Endodermal cell (in vitro differentiated cells): ENCODE measurements at regions not wholly inside any gene's neighbourhood (a gene's known extent, or its start where the extent isn't known, plus 50 kb on each side); places are given as distances from the start of the nearest gene placed in this dataset.
A peak's percentile ranks its signal among the peaks of the same experiment; 100 is the strongest.

Experiments used
- DNase-seq: peaks from one replicate; pipeline ENCODE4 v3.0.0-alpha.2; 2017
- H3K27ac ChIP-seq: 2 replicates; pipeline ENCODE4 v1.5.1; 2013; ENCODE audit warnings: mild to moderate bottlenecking, low read depth, low read length, moderate library complexity
- H3K27me3 ChIP-seq: 2 replicates; pipeline ENCODE4 v1.6.1; 2013; ENCODE audit warnings: mild to moderate bottlenecking, low read length, moderate library complexity; ENCODE audit not compliant: insufficient read depth, control insufficient read depth, poor library complexity, severe bottlenecking
- H3K36me3 ChIP-seq: 2 replicates; pipeline ENCODE4 v1.7.0; 2013; ENCODE audit warnings: mild to moderate bottlenecking, low read length, moderate library complexity; ENCODE audit not compliant: control insufficient read depth, insufficient read depth
- H3K4me1 ChIP-seq: one replicate; pipeline ENCODE4 v1.7.0; 2013; ENCODE audit warnings: low read length; ENCODE audit not compliant: control insufficient read depth, insufficient read depth
- H3K4me3 ChIP-seq: 2 replicates; pipeline ENCODE4 v1.5.1; 2013; ENCODE audit warnings: mild to moderate bottlenecking, low read length, moderate library complexity
- H3K9ac ChIP-seq: 2 replicates; pipeline ENCODE4 v1.6.1; 2013; ENCODE audit warnings: mild to moderate bottlenecking, low read length, moderate library complexity; ENCODE audit not compliant: poor library complexity, severe bottlenecking; ENCODE audit errors: extremely low read depth
- H3K9me3 ChIP-seq: 2 replicates; pipeline ENCODE4 v1.6.1; 2013; ENCODE audit warnings: mild to moderate bottlenecking, low read length, moderate library complexity; ENCODE audit not compliant: control insufficient read depth
- H3K27ac Mint-ChIP-seq: 2 replicates; pipeline ENCODE4 v1.8.0; 2020; ENCODE audit warnings: mixed read lengths
- H3K27me3 Mint-ChIP-seq: 2 replicates; pipeline ENCODE4 v1.8.0; 2021; ENCODE audit warnings: mild to moderate bottlenecking, mixed read lengths; ENCODE audit not compliant: insufficient read depth
- H3K36me3 Mint-ChIP-seq: 2 replicates; pipeline ENCODE4 v1.8.0; 2020; ENCODE audit warnings: low read depth, mixed read lengths
- H3K4me1 Mint-ChIP-seq: 2 replicates; pipeline ENCODE4 v1.8.0; 2020; ENCODE audit warnings: mixed read lengths
- H3K4me3 Mint-ChIP-seq: 2 replicates; pipeline ENCODE4 v1.8.0; 2020; ENCODE audit warnings: mild to moderate bottlenecking, moderate library complexity, mixed read lengths
- H3K9me3 Mint-ChIP-seq: 2 replicates; pipeline ENCODE4 v1.8.0; 2020; ENCODE audit warnings: mild to moderate bottlenecking, mixed read lengths
- WGBS, 2 experiments: methylation state at CpG; one replicate each; pipeline versions ENCODE4 v1.1.5 to v1.1.7; 2013; ENCODE audit warnings: missing lambda C conversion rate in 2 of 2, mixed read lengths in 1 of 2; ENCODE audit not compliant: insufficient coverage in 1 of 2, insufficient read length in 1 of 2; 5-methylcytosine and 5-hydroxymethylcytosine counted together
- TF ChIP-seq, protein P1 (sequence below): fragments of 200-600 bp; sonication (generic); conservative IDR thresholded peaks from 2 replicates; pipeline ENCODE4 v1.5.0; 2021; ENCODE audit warnings: antibody characterized with exemption, mild to moderate bottlenecking

- H3K9me3 ChIP-seq: no peaks in the 10 kb centered on the region
- no peaks in the 10 kb centered on the region for H3K27me3 ChIP-seq
- no peaks in the 10 kb centered on the region for H3K36me3 ChIP-seq
- no peak for DNase-seq
- H3K4me1 ChIP-seq: no peaks in the 10 kb centered on the region
- peaks cover 2% of the 10 kb centered on the region for H3K27me3 Mint-ChIP-seq
- WGBS, 2 experiments: 85 to 89% methylated on average over 6 to 10 of the region's 10 CpGs
- peaks cover 17% of the 10 kb centered on the region for H3K9me3 Mint-ChIP-seq
- TF ChIP-seq, protein P1, sequence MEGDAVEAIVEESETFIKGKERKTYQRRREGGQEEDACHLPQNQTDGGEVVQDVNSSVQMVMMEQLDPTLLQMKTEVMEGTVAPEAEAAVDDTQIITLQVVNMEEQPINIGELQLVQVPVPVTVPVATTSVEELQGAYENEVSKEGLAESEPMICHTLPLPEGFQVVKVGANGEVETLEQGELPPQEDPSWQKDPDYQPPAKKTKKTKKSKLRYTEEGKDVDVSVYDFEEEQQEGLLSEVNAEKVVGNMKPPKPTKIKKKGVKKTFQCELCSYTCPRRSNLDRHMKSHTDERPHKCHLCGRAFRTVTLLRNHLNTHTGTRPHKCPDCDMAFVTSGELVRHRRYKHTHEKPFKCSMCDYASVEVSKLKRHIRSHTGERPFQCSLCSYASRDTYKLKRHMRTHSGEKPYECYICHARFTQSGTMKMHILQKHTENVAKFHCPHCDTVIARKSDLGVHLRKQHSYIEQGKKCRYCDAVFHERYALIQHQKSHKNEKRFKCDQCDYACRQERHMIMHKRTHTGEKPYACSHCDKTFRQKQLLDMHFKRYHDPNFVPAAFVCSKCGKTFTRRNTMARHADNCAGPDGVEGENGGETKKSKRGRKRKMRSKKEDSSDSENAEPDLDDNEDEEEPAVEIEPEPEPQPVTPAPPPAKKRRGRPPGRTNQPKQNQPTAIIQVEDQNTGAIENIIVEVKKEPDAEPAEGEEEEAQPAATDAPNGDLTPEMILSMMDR: no peak
- H3K4me3 ChIP-seq: no peak overlapping the region
- H3K27ac Mint-ChIP-seq: no peak overlapping the region
- H3K9ac ChIP-seq: no peak overlapping the region
- no peaks in the 10 kb centered on the region for H3K36me3 Mint-ChIP-seq
- no peak overlapping the region for H3K4me3 Mint-ChIP-seq
- H3K4me1 Mint-ChIP-seq: no peaks in the 10 kb centered on the region
- H3K27ac ChIP-seq: peak overlapping the region; percentile 96
Observed at GRCh38 chr16:17965133-17965900, 371.2 kb downstream of the NPIPA8 start.

DNA sequence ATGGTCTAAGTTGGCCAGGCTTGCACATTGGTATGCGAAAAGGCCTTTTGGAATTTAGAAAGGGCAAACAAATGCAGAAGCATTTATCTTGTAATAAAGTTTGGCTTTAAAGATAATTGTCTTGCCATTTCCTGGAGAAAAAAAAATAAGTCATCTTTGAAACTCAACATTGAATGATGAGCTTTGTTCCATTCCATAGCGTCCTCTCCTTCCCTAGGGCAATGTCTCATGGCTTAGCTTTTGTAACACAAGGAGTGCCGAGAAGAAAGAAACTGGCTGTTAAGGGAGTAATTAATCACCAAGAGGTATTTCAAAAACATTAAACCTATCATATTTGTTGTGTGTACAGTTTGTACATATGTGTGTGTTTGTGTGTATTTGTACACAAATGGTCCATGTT lies 372.3 kb downstream of the NPIPA8 start:
- no peak for DNase-seq
- 94 to 100% methylated on average over 2 to 3 of the region's 3 CpGs for WGBS, 2 experiments
- no peak overlapping the region for H3K4me3 Mint-ChIP-seq
- H3K36me3 Mint-ChIP-seq: no peaks in the 10 kb centered on the region
- H3K4me3 ChIP-seq: no peak overlapping the region
- no peaks in the 10 kb centered on the region for H3K9me3 ChIP-seq
- H3K9ac ChIP-seq: no peak overlapping the region
- no peaks in the 10 kb centered on the region for H3K4me1 ChIP-seq
- no peak overlapping the region for H3K27ac Mint-ChIP-seq
- H3K27me3 ChIP-seq: no peaks in the 10 kb centered on the region
- H3K9me3 Mint-ChIP-seq: peaks cover 22% of the 10 kb centered on the region
- H3K27ac ChIP-seq: no peak overlapping the region
- H3K36me3 ChIP-seq: no peaks in the 10 kb centered on the region
- TF ChIP-seq, protein P1: no peak
- H3K27me3 Mint-ChIP-seq: peaks cover 2% of the 10 kb centered on the region
- H3K4me1 Mint-ChIP-seq: no peaks in the 10 kb centered on the region

DNA sequence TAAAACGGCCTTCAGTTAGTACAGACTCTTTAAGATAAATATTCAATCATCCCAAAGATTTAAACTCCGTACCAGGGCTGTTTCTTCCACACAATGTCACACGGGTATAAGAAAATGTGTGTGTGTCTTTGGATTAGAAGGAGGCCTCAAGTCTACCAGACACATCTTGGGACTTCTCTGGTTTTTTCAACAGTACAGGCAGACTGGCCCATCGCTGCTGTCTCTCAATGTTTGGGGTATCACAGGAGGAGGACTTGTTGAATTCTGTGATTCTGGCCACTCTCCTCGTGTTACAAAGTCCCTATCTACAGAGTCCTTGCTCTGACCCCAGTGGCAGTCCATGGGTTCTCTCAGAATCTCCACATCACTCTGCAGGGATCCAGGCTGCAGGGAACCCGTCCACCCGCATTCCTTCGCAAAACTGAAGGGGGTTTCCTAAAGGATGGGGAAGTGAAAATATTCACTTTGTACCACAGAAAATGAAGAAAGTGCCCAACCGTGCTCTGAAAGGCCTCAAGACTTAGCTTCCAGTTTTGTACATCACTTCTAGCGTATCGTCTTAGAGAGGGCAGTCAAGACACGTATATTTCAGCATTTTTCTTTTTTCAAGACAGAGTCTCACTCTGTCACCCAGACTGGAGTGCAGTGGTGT lies 373.2 kb downstream of the NPIPA8 start:
- no peak overlapping the region for H3K4me3 ChIP-seq
- WGBS, 2 experiments: 89 to 93% methylated on average over 9 to 12 of the region's 12 CpGs
- no peak overlapping the region for H3K9ac ChIP-seq
- no peaks in the 10 kb centered on the region for H3K36me3 Mint-ChIP-seq
- TF ChIP-seq, protein P1: no peak
- no peaks in the 10 kb centered on the region for H3K9me3 ChIP-seq
- H3K27me3 Mint-ChIP-seq: peaks cover 2% of the 10 kb centered on the region
- peaks cover 22% of the 10 kb centered on the region for H3K9me3 Mint-ChIP-seq
- no peaks in the 10 kb centered on the region for H3K4me1 Mint-ChIP-seq
- DNase-seq: no peak
- no peak overlapping the region for H3K27ac ChIP-seq
- no peaks in the 10 kb centered on the region for H3K36me3 ChIP-seq
- H3K27me3 ChIP-seq: no peaks in the 10 kb centered on the region
- no peak overlapping the region for H3K27ac Mint-ChIP-seq
- H3K4me3 Mint-ChIP-seq: no peak overlapping the region
- H3K4me1 ChIP-seq: no peaks in the 10 kb centered on the region
